Smooth muscle cell (in vitro differentiated cells): ENCODE measurements at regions not wholly inside any gene's neighbourhood (a gene's known extent, or its start where the extent isn't known, plus 50 kb on each side); places are given as distances from the start of the nearest gene placed in this dataset.

Experiments used
- DNase-seq: peaks from one replicate; lab custom pipeline; 2025; ENCODE audit not compliant: unreplicated experiment; lab: John Stamatoyannopoulos, UW
- H2AFZ ChIP-seq: fragments of 200-600 bp; sonication (generic); 2 replicates; pipeline ENCODE4 v1.6.0; 2016; ENCODE audit warnings: antibody characterized with exemption, low read depth, mild to moderate bottlenecking
- H3F3A ChIP-seq: fragments of 200-600 bp; sonication (generic); 2 replicates; pipeline ENCODE4 v1.6.0; 2017; ENCODE audit warnings: antibody characterized with exemption, low read depth
- H3K27ac ChIP-seq: fragments of 200-600 bp; sonication (generic); 2 replicates; pipeline ENCODE4 v1.5.1; 2016; ENCODE audit warnings: low read depth, mild to moderate bottlenecking
- H3K27me3 ChIP-seq: fragments of 200-600 bp; sonication (generic); 2 replicates; pipeline ENCODE4 v1.6.1; 2016; ENCODE audit warnings: low read depth, mild to moderate bottlenecking
- H3K36me3 ChIP-seq: fragments of 200-600 bp; sonication (generic); 2 replicates; pipeline ENCODE4 v1.5.1; 2016; ENCODE audit warnings: low read depth
- H3K4me1 ChIP-seq: fragments of 200-600 bp; sonication (generic); 2 replicates; pipeline ENCODE4 v1.5.1; 2016; ENCODE audit warnings: low read depth
- H3K4me2 ChIP-seq: fragments of 200-600 bp; sonication (generic); 2 replicates; pipeline ENCODE4 v1.6.0; 2016; ENCODE audit warnings: mild to moderate bottlenecking
- H3K4me3 ChIP-seq: fragments of 200-600 bp; sonication (generic); 2 replicates; pipeline ENCODE4 v1.5.1; 2016; ENCODE audit warnings: mild to moderate bottlenecking
- H3K79me2 ChIP-seq: fragments of 200-600 bp; sonication (generic); 2 replicates; pipeline ENCODE4 v1.6.0; 2016; ENCODE audit warnings: low read depth, mild to moderate bottlenecking
- H3K9ac ChIP-seq: fragments of 200-600 bp; sonication (generic); 2 replicates; pipeline ENCODE4 v1.6.0; 2016; ENCODE audit warnings: low read depth
- H3K9me3 ChIP-seq: fragments of 200-600 bp; sonication (generic); replicated peaks from 2 replicates; pipeline ENCODE4 v1.5.1; 2016; ENCODE audit warnings: low read depth
- H4K20me1 ChIP-seq: fragments of 200-600 bp; sonication (generic); 2 replicates; pipeline ENCODE4 v1.6.0; 2016; ENCODE audit warnings: low read depth
- CTCF ChIP-seq: fragments of 200-600 bp; sonication (generic); IDR thresholded peaks from 2 replicates; pipeline ENCODE4 v1.5.1; 2017; ENCODE audit warnings: borderline replicate concordance, mild to moderate bottlenecking, antibody characterized with exemption; ENCODE audit not compliant: insufficient read depth, poor library complexity, severe bottlenecking
- WGBS: methylation state at CpG from one replicate; pipeline ENCODE4 v1.1.7; 2016; ENCODE audit warnings: low lambda C conversion rate; 5-methylcytosine and 5-hydroxymethylcytosine counted together

- Histone ChIP-seq H3K79me2 (no peaks in the 10 kb centered on the region), H3K27me3 (no peaks in the 10 kb centered on the region), H2AFZ (no peak overlapping the region), H3F3A (no peaks in the 10 kb centered on the region), H3K4me3 (no peak overlapping the region), H3K4me1 (no peaks in the 10 kb centered on the region), H4K20me1 (no peaks in the 10 kb centered on the region), H3K27ac (no peak overlapping the region), H3K9ac (no peak overlapping the region), H3K9me3 (no peaks in the 10 kb centered on the region), H3K36me3 (no peaks in the 10 kb centered on the region), H3K4me2 (no peak overlapping the region)
- WGBS, result 90% methylated on average over 9 of the region's 9 CpGs
- no peak for TF ChIP-seq CTCF
- DNase-seq, result no peak
Observed at GRCh38 chr5:4128994-4129393, 533.4 kb downstream of the IRX1 start.

- no peaks in the 10 kb centered on the region for H4K20me1 ChIP-seq
- no peak overlapping the region for H3K4me2 ChIP-seq
- no peak for DNase-seq
- TF ChIP-seq CTCF, result no peak
- H3K9me3 ChIP-seq, result no peaks in the 10 kb centered on the region
- H3K27ac ChIP-seq, result no peak overlapping the region
- no peaks in the 10 kb centered on the region for H3K4me1 ChIP-seq
- H3K36me3 ChIP-seq, result no peaks in the 10 kb centered on the region
- no peak overlapping the region for H3K4me3 ChIP-seq
- no peaks in the 10 kb centered on the region for H3K79me2 ChIP-seq
- H2AFZ ChIP-seq, result no peak overlapping the region
- H3K27me3 ChIP-seq, result no peaks in the 10 kb centered on the region
- WGBS, result 88% methylated on average over 7 of the region's 7 CpGs
- no peak overlapping the region for H3K9ac ChIP-seq
- H3F3A ChIP-seq, result no peaks in the 10 kb centered on the region
Observed at GRCh38 chr5:4129523-4129922, 533.9 kb downstream of the IRX1 start.

GRCh38 chr5:4130819-4131218, 535.2 kb downstream of the IRX1 start:
- WGBS, result 30% methylated on average over 3 of the region's 3 CpGs

More at GRCh38 chr5:4130819-4131218, 535.2 kb downstream of the IRX1 start:
- Histone ChIP-seq H3K36me3 (no peaks in the 10 kb centered on the region), H4K20me1 (no peaks in the 10 kb centered on the region), H3K9ac (no peak overlapping the region), H3K4me1 (no peaks in the 10 kb centered on the region), H2AFZ (no peak overlapping the region), H3K4me3 (no peak overlapping the region), H3K9me3 (no peaks in the 10 kb centered on the region), H3K27ac (no peak overlapping the region), H3K79me2 (no peaks in the 10 kb centered on the region), H3K4me2 (no peak overlapping the region), H3F3A (no peaks in the 10 kb centered on the region), H3K27me3 (no peaks in the 10 kb centered on the region)
- no peak for TF ChIP-seq CTCF
- no peak for DNase-seq
